Loucy (cell line): ENCODE measurements at regions not wholly inside any gene's neighbourhood (a gene's known extent, or its start where the extent isn't known, plus 50 kb on each side); places are given as distances from the start of the nearest gene placed in this dataset.
"Not testable (repeated sequence)": the region's sequence is repeated elsewhere in the genome, so short reads cannot be mapped to it uniquely, and the experiment has no call there.

ENCODE experiments used
- H2AFZ ChIP-seq: fragments of 200-600 bp; sonication (generic); 2 replicates; pipeline ENCODE4 v1.6.0; 2016; ENCODE audit warnings: antibody characterized with exemption, mild to moderate bottlenecking, low read length, moderate library complexity
- H3F3A ChIP-seq: fragments of 200-600 bp; 2 replicates; pipeline ENCODE4 v1.6.0; 2016; ENCODE audit warnings: antibody characterized with exemption, low read depth, mild to moderate bottlenecking
- H3K27me3 ChIP-seq: fragments of 200-600 bp; sonication (generic); 2 replicates; pipeline ENCODE4 v1.6.1; 2014; ENCODE audit warnings: low read length, mild to moderate bottlenecking; ENCODE audit not compliant: insufficient read depth, poor library complexity, severe bottlenecking
- H3K36me3 ChIP-seq: fragments of 200-600 bp; sonication (generic); 2 replicates; pipeline ENCODE4 v1.6.1; 2016; ENCODE audit warnings: low read length; ENCODE audit not compliant: insufficient read depth
- H3K4me1 ChIP-seq: fragments of 200-600 bp; sonication (generic); 2 replicates; pipeline ENCODE4 v1.5.1; 2014; ENCODE audit warnings: low read length, mild to moderate bottlenecking; ENCODE audit not compliant: insufficient read depth, poor library complexity, severe bottlenecking
- H3K4me2 ChIP-seq: fragments of 200-600 bp; sonication (generic); 2 replicates; pipeline ENCODE4 v1.6.0; 2014; ENCODE audit warnings: antibody characterized with exemption, low read length, low read depth, mild to moderate bottlenecking; ENCODE audit not compliant: poor library complexity, severe bottlenecking
- H3K4me3 ChIP-seq: fragments of 200-600 bp; sonication (generic); 2 replicates; pipeline ENCODE4 v1.5.1; 2014; ENCODE audit warnings: low read length, mild to moderate bottlenecking, mixed read lengths; ENCODE audit not compliant: poor library complexity, severe bottlenecking
- H3K79me2 ChIP-seq: fragments of 200-600 bp; sonication (generic); 2 replicates; pipeline ENCODE4 v1.6.1; 2014; ENCODE audit warnings: low read length; ENCODE audit not compliant: insufficient read depth
- H3K9ac ChIP-seq: fragments of 200-600 bp; sonication (generic); 2 replicates; pipeline ENCODE4 v1.6.0; 2014; ENCODE audit warnings: mild to moderate bottlenecking, low read depth, low read length, moderate library complexity; ENCODE audit not compliant: poor library complexity, severe bottlenecking
- H3K9me2 ChIP-seq: fragments of 200-600 bp; sonication (generic); replicated peaks from 2 replicates; pipeline ENCODE4 v1.6.1; 2016; ENCODE audit warnings: low read depth, low read length, mixed read lengths
- H3K9me3 ChIP-seq: fragments of 200-600 bp; sonication (generic); 2 replicates; pipeline ENCODE4 v1.6.1; 2014; ENCODE audit warnings: mild to moderate bottlenecking, antibody characterized with exemption, low read length, low read depth; ENCODE audit not compliant: insufficient read depth
- H4K20me1 ChIP-seq: fragments of 200-600 bp; sonication (generic); 2 replicates; pipeline ENCODE4 v1.6.0; 2014; ENCODE audit warnings: antibody characterized with exemption, low read length, mild to moderate bottlenecking; ENCODE audit not compliant: insufficient read depth, poor library complexity, severe bottlenecking
- EZH2phosphoT487 ChIP-seq: fragments of 200-600 bp; IDR thresholded peaks from 2 replicates; pipeline ENCODE4 v1.6.1; 2018; ENCODE audit warnings: antibody characterized with exemption, mild to moderate bottlenecking, moderate library complexity, borderline replicate concordance
- TF ChIP-seq, protein P1 (sequence below): fragments of 200-600 bp; sonication (generic); conservative IDR thresholded peaks from 2 replicates; pipeline ENCODE4 v1.5.1; 2014; ENCODE audit warnings: mild to moderate bottlenecking, antibody characterized with exemption, low read length

DNA sequence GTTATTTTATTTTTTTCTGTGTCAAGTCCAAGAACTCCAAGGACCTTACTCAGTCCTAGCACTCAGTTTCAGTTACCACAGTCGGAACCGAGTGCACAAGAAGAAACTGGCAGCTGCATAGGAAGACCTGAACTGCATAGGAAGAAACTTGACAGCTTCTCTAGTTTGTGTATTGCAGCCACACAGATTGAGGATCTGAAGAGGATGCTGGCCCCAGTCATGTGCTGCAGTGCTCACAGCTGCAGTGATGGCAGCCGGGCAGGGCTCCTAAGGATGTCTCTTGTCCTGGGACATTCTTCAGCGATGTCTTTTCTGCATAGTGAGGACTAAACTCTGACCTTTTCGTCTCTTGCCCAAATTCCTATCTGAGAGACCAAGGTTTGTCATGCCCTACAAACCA lies 261.2 kb downstream of the STIM2 start:
- Histone ChIP-seq H4K20me1 (no peaks in the 10 kb centered on the region), H3F3A (no peaks in the 10 kb centered on the region), H3K4me1 (no peaks in the 10 kb centered on the region), H3K9me3 (no peaks in the 10 kb centered on the region; the same call in 1 of the 2 replicates), H3K4me3 (no peak overlapping the region), H2AFZ (no peak overlapping the region), H3K4me2 (no peak overlapping the region), H3K9ac (no peak overlapping the region), H3K79me2 (no peaks in the 10 kb centered on the region), H3K9me2 (no peaks in the 10 kb centered on the region), H3K36me3 (no peaks in the 10 kb centered on the region), H3K27me3 (no peaks in the 10 kb centered on the region)
- no peak for TF ChIP-seq EZH2phosphoT487
- TF ChIP-seq, protein P1, sequence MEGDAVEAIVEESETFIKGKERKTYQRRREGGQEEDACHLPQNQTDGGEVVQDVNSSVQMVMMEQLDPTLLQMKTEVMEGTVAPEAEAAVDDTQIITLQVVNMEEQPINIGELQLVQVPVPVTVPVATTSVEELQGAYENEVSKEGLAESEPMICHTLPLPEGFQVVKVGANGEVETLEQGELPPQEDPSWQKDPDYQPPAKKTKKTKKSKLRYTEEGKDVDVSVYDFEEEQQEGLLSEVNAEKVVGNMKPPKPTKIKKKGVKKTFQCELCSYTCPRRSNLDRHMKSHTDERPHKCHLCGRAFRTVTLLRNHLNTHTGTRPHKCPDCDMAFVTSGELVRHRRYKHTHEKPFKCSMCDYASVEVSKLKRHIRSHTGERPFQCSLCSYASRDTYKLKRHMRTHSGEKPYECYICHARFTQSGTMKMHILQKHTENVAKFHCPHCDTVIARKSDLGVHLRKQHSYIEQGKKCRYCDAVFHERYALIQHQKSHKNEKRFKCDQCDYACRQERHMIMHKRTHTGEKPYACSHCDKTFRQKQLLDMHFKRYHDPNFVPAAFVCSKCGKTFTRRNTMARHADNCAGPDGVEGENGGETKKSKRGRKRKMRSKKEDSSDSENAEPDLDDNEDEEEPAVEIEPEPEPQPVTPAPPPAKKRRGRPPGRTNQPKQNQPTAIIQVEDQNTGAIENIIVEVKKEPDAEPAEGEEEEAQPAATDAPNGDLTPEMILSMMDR, result no peak

DNA sequence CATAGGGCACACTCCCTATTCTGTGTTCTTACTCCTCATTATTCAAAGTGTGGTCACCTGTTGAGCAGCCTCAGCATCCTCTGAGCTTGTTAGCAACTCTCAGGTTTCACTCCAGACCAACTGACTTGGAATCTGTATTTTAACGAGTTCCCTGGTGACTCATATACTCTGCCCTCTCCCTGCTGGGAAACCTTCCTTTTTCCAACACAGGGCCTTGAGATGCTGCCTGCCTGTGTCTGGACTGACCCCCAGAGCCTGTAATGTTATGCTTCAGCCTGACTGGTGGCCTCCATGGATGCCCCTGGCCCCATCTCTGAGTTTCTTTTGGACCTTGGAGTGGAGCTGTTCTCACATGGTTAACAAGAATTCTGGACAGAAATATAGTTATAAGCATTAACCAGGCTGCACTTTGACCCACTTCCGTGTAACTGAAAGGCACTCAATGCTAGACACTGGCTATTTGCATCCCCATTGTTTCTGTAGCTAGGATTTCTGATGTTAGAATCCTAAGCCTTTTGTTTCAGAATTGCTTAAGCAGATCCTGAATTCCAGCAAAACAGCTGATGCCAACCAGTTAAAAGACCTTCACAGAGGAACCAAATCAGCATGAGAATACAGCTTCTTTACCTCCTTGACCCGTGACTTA lies 262.6 kb downstream of the STIM2 start:
- Histone ChIP-seq H3K9me3 (no peaks in the 10 kb centered on the region; the same call in 1 of the 2 replicates), H3K9me2 (no peaks in the 10 kb centered on the region), H3K4me1 (no peaks in the 10 kb centered on the region), H2AFZ (no peak overlapping the region), H3K4me2 (no peak overlapping the region), H3K79me2 (no peaks in the 10 kb centered on the region), H3F3A (no peaks in the 10 kb centered on the region), H3K27me3 (no peaks in the 10 kb centered on the region), H3K36me3 (no peaks in the 10 kb centered on the region), H3K9ac (no peak overlapping the region), H3K4me3 (no peak overlapping the region), H4K20me1 (no peaks in the 10 kb centered on the region)
- TF ChIP-seq, protein P1, result no peak
- TF ChIP-seq EZH2phosphoT487, result no peak

DNA sequence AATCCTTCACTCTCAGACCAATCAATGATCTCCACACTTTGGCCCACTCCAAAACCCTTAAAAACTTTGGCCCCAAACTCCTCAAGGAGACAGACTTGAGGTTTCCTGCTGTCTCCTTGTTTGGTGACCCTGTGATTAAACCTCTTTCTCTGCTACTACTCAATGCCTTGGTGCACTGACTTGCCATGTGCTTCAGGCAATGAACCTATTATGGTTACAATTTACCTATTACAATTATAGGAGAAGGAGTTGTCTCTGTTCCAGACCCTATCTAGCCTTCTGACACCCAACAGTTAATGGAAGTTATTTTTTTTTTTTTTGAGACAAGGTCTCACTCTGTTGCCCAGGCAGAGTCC lies 263.1 kb downstream of the STIM2 start:
- Histone ChIP-seq H3K4me1 (no peaks in the 10 kb centered on the region), H3K9me3 (no peaks in the 10 kb centered on the region; the same call in 1 of the 2 replicates), H3K27me3 (no peaks in the 10 kb centered on the region), H4K20me1 (no peaks in the 10 kb centered on the region), H3K79me2 (no peaks in the 10 kb centered on the region), H3K36me3 (no peaks in the 10 kb centered on the region), H3K9ac (no peak overlapping the region), H2AFZ (no peak overlapping the region), H3K4me3 (no peak overlapping the region), H3K4me2 (no peak overlapping the region), H3F3A (no peaks in the 10 kb centered on the region), H3K9me2 (no peaks in the 10 kb centered on the region)
- TF ChIP-seq, protein P1, result no peak
- no peak for TF ChIP-seq EZH2phosphoT487

DNA sequence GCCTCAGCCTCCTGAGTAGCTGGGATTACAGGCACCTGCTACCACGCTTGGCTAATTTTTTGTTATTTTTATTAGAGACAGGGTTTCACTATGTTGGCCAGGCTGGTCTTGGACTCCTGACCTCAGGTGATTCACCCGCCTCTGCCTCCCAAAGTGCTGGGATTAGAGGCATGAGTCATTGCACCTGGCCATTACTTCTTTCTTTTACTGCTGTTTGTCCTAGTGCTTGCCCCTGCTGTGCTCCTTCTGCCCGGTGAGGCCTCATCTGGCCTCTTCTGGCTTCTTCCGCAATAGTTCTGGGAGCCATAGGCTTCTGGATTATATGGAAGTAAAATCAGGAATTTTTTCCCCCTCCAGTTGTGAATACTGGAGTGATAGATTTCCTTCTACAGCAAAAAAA lies 266.3 kb downstream of the STIM2 start:
- H3K9me2 ChIP-seq, H3K79me2 ChIP-seq, H3K4me3 ChIP-seq, H3K36me3 ChIP-seq, H2AFZ ChIP-seq, H3K4me1 ChIP-seq, H4K20me1 ChIP-seq, H3F3A ChIP-seq, H3K27me3 ChIP-seq, H3K9ac ChIP-seq, H3K9me3 ChIP-seq, H3K4me2 ChIP-seq: not testable (repeated sequence)
